ENCODE measurements at regions not wholly inside any gene's neighbourhood (a gene's known extent, or its start where the extent isn't known, plus 50 kb on each side); places are given as distances from the start of the nearest gene placed in this dataset.

DNA sequence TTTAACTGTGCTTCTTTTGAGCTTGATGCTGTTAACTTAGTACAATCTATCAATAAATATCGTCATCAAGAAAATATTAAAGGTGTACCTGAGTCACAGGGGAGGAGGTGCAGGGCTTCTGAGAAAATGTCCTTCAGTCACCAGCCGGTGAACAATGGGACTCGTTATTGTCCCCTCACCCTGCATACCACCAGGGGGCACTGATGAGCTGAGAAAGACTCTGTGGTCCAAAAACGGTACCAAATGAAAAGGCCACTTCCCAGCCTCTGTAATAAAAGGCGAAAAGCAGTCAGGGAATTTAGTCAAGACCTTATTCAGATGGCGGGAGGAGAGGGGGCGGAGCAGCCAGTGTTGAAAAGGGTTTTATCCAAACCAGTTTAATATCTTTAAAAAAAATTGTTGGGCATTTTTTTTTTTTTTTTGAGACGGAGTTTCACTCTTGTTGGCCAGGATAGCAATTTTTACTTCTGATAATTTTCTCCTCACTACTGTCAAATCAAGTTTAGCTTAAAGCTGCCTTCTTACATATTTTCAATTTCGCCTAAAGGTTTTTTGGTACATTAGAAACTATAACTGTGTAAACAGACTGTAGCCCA lies 271.9 kb upstream of the ADAMTS16 start:
- no peak overlapping the region for H3K27ac Mint-ChIP-seq (ENCODE audit: unreplicated experiment)
- H3K4me3 Mint-ChIP-seq, result no peak overlapping the region
- H3K9me3 Mint-ChIP-seq, result peaks cover 3% of the 10 kb centered on the region
- TF ChIP-seq, protein P1, sequence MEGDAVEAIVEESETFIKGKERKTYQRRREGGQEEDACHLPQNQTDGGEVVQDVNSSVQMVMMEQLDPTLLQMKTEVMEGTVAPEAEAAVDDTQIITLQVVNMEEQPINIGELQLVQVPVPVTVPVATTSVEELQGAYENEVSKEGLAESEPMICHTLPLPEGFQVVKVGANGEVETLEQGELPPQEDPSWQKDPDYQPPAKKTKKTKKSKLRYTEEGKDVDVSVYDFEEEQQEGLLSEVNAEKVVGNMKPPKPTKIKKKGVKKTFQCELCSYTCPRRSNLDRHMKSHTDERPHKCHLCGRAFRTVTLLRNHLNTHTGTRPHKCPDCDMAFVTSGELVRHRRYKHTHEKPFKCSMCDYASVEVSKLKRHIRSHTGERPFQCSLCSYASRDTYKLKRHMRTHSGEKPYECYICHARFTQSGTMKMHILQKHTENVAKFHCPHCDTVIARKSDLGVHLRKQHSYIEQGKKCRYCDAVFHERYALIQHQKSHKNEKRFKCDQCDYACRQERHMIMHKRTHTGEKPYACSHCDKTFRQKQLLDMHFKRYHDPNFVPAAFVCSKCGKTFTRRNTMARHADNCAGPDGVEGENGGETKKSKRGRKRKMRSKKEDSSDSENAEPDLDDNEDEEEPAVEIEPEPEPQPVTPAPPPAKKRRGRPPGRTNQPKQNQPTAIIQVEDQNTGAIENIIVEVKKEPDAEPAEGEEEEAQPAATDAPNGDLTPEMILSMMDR (conservative IDR thresholded peaks at IDR 0.05), result peak; percentile 92
- peaks cover 2% of the 10 kb centered on the region for H3K27me3 Mint-ChIP-seq (ENCODE audit: low read depth)
- DNase-seq (ENCODE audit: low read depth, low spot score), result peak; percentile 80
- H3K4me1 Mint-ChIP-seq, result peaks cover 5% of the 10 kb centered on the region
- peaks cover 3% of the 10 kb centered on the region for H3K36me3 Mint-ChIP-seq (ENCODE audit: low read depth)

DNA sequence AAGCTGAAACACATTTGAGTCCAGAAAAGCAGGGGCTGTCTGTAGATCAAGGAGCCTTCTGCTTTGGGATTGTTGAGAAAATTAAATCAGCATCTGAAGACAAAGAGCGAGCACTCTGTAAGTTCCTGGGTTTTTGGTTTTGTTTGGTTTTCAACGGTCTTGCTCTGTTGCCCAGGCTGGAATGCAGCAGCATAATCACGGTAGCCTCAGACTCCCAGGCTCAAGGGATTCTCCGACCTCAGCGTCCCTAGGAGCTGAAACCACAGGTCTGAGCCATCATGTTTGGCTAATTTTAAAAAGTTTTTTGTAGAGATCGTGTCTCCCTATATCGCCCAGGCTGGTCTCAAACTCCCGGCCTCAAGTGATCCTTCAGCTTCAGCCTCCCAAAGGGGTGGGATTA lies 266.5 kb upstream of the ADAMTS16 start:
- Mint-ChIP-seq H3K27ac (ENCODE audit: unreplicated experiment) (no peak overlapping the region), H3K9me3 (no peaks in the 10 kb centered on the region), H3K4me3 (no peak overlapping the region), H3K36me3 (ENCODE audit: low read depth) (no peaks in the 10 kb centered on the region), H3K4me1 (no peaks in the 10 kb centered on the region), H3K27me3 (ENCODE audit: low read depth) (no peaks in the 10 kb centered on the region)
- no peak for DNase-seq (ENCODE audit: low read depth, low spot score)
- TF ChIP-seq, protein P1 (conservative IDR thresholded peaks at IDR 0.05), result no peak

DNA sequence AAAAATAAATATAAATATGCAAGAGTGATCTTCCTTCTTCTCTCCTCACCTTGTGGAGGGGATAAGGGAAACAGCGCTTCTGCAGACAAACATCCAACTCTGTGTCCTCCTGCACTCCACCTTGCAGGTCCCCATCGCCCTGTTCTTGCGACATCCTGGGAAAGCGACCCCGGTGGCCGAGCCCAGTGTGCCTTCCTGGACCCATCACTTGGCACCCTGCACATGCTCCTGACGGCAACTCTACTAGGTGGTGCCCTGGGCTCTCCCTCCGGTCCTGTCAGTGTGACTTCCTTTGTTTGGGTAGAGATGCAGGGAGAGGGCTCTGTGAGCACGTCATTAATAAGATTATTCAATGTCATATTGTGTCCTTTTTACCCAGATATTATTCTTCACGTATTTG lies 266.0 kb upstream of the ADAMTS16 start:
- no peaks in the 10 kb centered on the region for H3K27me3 Mint-ChIP-seq (ENCODE audit: low read depth)
- TF ChIP-seq, protein P1 (conservative IDR thresholded peaks at IDR 0.05), result no peak
- H3K36me3 Mint-ChIP-seq (ENCODE audit: low read depth), result no peaks in the 10 kb centered on the region
- H3K27ac Mint-ChIP-seq (ENCODE audit: unreplicated experiment), result no peak overlapping the region
- no peak for DNase-seq (ENCODE audit: low read depth, low spot score)
- H3K4me3 Mint-ChIP-seq, result no peak overlapping the region
- H3K4me1 Mint-ChIP-seq, result no peaks in the 10 kb centered on the region
- H3K9me3 Mint-ChIP-seq, result no peaks in the 10 kb centered on the region

DNA sequence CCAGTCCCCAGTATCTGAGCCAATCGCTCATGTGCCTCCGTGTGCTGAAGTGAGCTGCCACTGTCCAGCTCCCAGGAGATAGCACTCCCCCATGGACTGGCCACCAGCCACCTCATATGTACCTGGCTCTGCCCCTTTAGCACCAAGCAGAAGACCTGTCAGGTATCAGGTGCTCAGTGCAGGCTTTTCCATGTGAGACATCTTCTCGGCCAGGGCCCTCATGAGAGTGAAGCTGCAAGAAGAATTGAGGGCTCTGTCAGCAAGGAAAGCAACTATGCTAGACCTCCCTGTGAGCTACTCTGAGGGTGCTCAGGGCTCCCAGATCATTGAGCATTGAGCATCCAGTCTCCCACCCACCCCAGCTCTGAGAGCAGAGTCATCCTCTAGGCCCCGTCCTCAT lies 264.2 kb upstream of the ADAMTS16 start:
- Mint-ChIP-seq H3K4me3 (no peak overlapping the region), H3K27ac (ENCODE audit: unreplicated experiment) (no peak overlapping the region), H3K36me3 (ENCODE audit: low read depth) (no peaks in the 10 kb centered on the region), H3K27me3 (ENCODE audit: low read depth) (no peaks in the 10 kb centered on the region), H3K4me1 (no peaks in the 10 kb centered on the region), H3K9me3 (no peaks in the 10 kb centered on the region)
- TF ChIP-seq, protein P1 (conservative IDR thresholded peaks at IDR 0.05), result no peak
- no peak for DNase-seq (ENCODE audit: low read depth, low spot score)

DNA sequence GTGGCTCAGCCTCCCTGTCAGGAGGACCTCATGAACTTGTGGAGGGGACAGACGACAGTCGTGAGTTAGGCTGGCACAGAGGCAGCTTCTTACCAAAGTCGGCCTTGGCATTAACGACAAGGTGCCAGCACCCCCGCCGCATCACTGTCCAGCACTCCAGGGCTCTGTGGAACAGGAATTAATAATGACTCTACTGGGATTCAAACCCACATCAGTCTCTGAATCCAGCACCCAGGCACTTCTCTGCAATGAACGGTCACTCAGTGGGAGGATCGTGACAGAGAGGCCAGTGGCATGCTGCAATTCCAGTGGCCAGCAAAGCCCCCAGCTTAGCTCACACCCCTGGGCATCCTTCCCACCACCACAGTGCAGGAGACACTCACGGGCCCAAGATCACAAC lies 263.3 kb upstream of the ADAMTS16 start:
- no peaks in the 10 kb centered on the region for H3K36me3 Mint-ChIP-seq (ENCODE audit: low read depth)
- H3K27ac Mint-ChIP-seq (ENCODE audit: unreplicated experiment), result no peak overlapping the region
- no peak for DNase-seq (ENCODE audit: low read depth, low spot score)

More for the DNA sequence above, 263.3 kb upstream of the ADAMTS16 start:
- H3K4me1 Mint-ChIP-seq, result no peaks in the 10 kb centered on the region
- TF ChIP-seq, protein P1 (conservative IDR thresholded peaks at IDR 0.05), result no peak
- no peaks in the 10 kb centered on the region for H3K27me3 Mint-ChIP-seq (ENCODE audit: low read depth)
- H3K9me3 Mint-ChIP-seq, result no peaks in the 10 kb centered on the region
- H3K4me3 Mint-ChIP-seq, result no peak overlapping the region

Data from neural crest cell (in vitro differentiated cells).